Suppressor macrophage (primary cell): ENCODE measurements at regions not wholly inside any gene's neighbourhood (a gene's known extent, or its start where the extent isn't known, plus 50 kb on each side); places are given as distances from the start of the nearest gene placed in this dataset.
"Not testable (repeated sequence)": the region's sequence is repeated elsewhere in the genome, so short reads cannot be mapped to it uniquely, and the experiment has no call there.

Experiments used
- DNase-seq, 4 experiments: peaks; one replicate each; pipeline ENCODE4 v3.0.0-alpha.2; 2020 to 2022

GRCh38 chr2:239831861-239832489, 193.2 kb downstream of the NDUFA10 start:
- DNase-seq = peak; percentile 54 to 86 (median 68)

GRCh38 chr2:239831001-239831731, 194.0 kb downstream of the NDUFA10 start:
- no peak for DNase-seq

GRCh38 chr2:239830121-239831000, 194.8 kb downstream of the NDUFA10 start:
- peak; percentile 18 to 74 (median 62) for DNase-seq

GRCh38 chr2:239829326-239829725, 195.8 kb downstream of the NDUFA10 start:
- DNase-seq = no peak

- DNase-seq = not testable (repeated sequence)
Observed at GRCh38 chr2:239828973-239829275, 196.2 kb downstream of the NDUFA10 start.

GRCh38 chr2:239828192-239828972, 196.8 kb downstream of the NDUFA10 start:
- DNase-seq = no peak

- no peak for DNase-seq
Observed at GRCh38 chr2:239827523-239827890, 197.6 kb downstream of the NDUFA10 start.

- no peak for DNase-seq
Observed at GRCh38 chr2:239826786-239827522, 198.2 kb downstream of the NDUFA10 start.

GRCh38 chr2:239826376-239826775, 198.8 kb downstream of the NDUFA10 start:
- no peak for DNase-seq

GRCh38 chr2:239825705-239825979, 199.5 kb downstream of the NDUFA10 start:
- DNase-seq = no peak

- DNase-seq = no peak
Observed at GRCh38 chr2:239824866-239825704, 200.1 kb downstream of the NDUFA10 start.

- DNase-seq = peak in 2 of 4 experiments; percentile 36 to 41
Observed at GRCh38 chr2:239824046-239824694, 201.0 kb downstream of the NDUFA10 start.

- peak; percentile 78 to 90 (median 88) for DNase-seq
Observed at GRCh38 chr2:239822146-239822831, 202.9 kb downstream of the NDUFA10 start.

- no peak for DNase-seq
Observed at GRCh38 chr2:239821694-239822075, 203.5 kb downstream of the NDUFA10 start.

- peak in 1 of 4 experiments; percentile 26 for DNase-seq
Observed at GRCh38 chr2:239820836-239821693, 204.1 kb downstream of the NDUFA10 start.

- DNase-seq = peak; percentile 34 to 69 (median 54)
Observed at GRCh38 chr2:239819974-239820555, 205.1 kb downstream of the NDUFA10 start.

- no peak for DNase-seq
Observed at GRCh38 chr2:239819091-239819973, 205.8 kb downstream of the NDUFA10 start.
